ENCODE measurements at regions not wholly inside any gene's neighbourhood (a gene's known extent, or its start where the extent isn't known, plus 50 kb on each side); places are given as distances from the start of the nearest gene placed in this dataset.

GRCh38 chr5:6264394-6264793, 114.0 kb downstream of the MED10 start:
- in situ Hi-C loops (cut with HindIII; ENCODE audit: low sequenced_read_pairs): no loop called here
- TF ChIP-seq CTCF (IDR thresholded peaks at IDR 0.05; ENCODE audit: low read depth, low read length): no peak
- no peak for DNase-seq (ENCODE audit: low read depth, low spot score)
- H3K4me3 ChIP-seq (ENCODE audit: low read depth, low read length): no peak overlapping the region

- no peak for DNase-seq (ENCODE audit: low read depth, low spot score)
- in situ Hi-C loops (cut with HindIII; ENCODE audit: low sequenced_read_pairs): no loop called here
- no peak overlapping the region for H3K4me3 ChIP-seq (ENCODE audit: low read depth, low read length)
- no peak for TF ChIP-seq CTCF (IDR thresholded peaks at IDR 0.05; ENCODE audit: low read depth, low read length)
Measured at GRCh38 chr5:6262651-6263363, 115.5 kb downstream of the MED10 start.

GRCh38 chr5:6261668-6262067, 116.7 kb downstream of the MED10 start:
- H3K4me3 ChIP-seq (ENCODE audit: low read depth, low read length): no peak overlapping the region
- TF ChIP-seq CTCF (IDR thresholded peaks at IDR 0.05; ENCODE audit: low read depth, low read length): no peak
- no peak for DNase-seq (ENCODE audit: low read depth, low spot score)
- in situ Hi-C loops (cut with HindIII; ENCODE audit: low sequenced_read_pairs): no loop called here

GRCh38 chr5:6261256-6261655, 117.1 kb downstream of the MED10 start:
- in situ Hi-C loops (cut with HindIII; ENCODE audit: low sequenced_read_pairs): no loop called here
- H3K4me3 ChIP-seq (ENCODE audit: low read depth, low read length): no peak overlapping the region
- no peak for TF ChIP-seq CTCF (IDR thresholded peaks at IDR 0.05; ENCODE audit: low read depth, low read length)
- no peak for DNase-seq (ENCODE audit: low read depth, low spot score)

GRCh38 chr5:6260846-6261245, 117.5 kb downstream of the MED10 start:
- no peak overlapping the region for H3K4me3 ChIP-seq (ENCODE audit: low read depth, low read length)
- TF ChIP-seq CTCF (IDR thresholded peaks at IDR 0.05; ENCODE audit: low read depth, low read length): no peak
- DNase-seq (ENCODE audit: low read depth, low spot score): no peak
- in situ Hi-C loops (cut with HindIII; ENCODE audit: low sequenced_read_pairs): no loop called here

GRCh38 chr5:6256901-6257300, 121.4 kb downstream of the MED10 start:
- no peak for TF ChIP-seq CTCF (IDR thresholded peaks at IDR 0.05; ENCODE audit: low read depth, low read length)
- in situ Hi-C loops (cut with HindIII; ENCODE audit: low sequenced_read_pairs): no loop called here
- H3K4me3 ChIP-seq (ENCODE audit: low read depth, low read length): no peak overlapping the region
- no peak for DNase-seq (ENCODE audit: low read depth, low spot score)

All from astrocyte of the spinal cord (primary cell).